Adrenal gland (tissue), 5 donors: ENCODE measurements at regions not wholly inside any gene's neighbourhood (a gene's known extent, or its start where the extent isn't known, plus 50 kb on each side); places are given as distances from the start of the nearest gene placed in this dataset.

Source experiments
- CTCF ChIP-seq, 6 experiments: fragments of 450-650 bp in 4 of 6; fragments of 200-600 bp in 2 of 6; sonication (generic) in 1 of 6; IDR thresholded peaks; 1 replicate in 5 of 6; 2 replicates in 1 of 6; pipeline versions ENCODE4 v1.5.1 to v1.8.0; 2016 to 2021; ENCODE audit warnings: antibody characterized with exemption in 6 of 6, mild to moderate bottlenecking in 2 of 6, moderate library complexity in 1 of 6
- POLR2A ChIP-seq, 2 donors: fragments of 450-650 bp; IDR thresholded peaks; one replicate each; pipeline ENCODE4 v1.6.1; 2017; ENCODE audit warnings: antibody characterized with exemption in 2 of 2, mild to moderate bottlenecking in 2 of 2, moderate library complexity in 1 of 2
- donor health status: DM: no; HTN: no; CAD: no.

GRCh38 chr3:148500881-148501280 lies 196.8 kb upstream of the AGTR1 start:
- TF ChIP-seq CTCF (IDR thresholded peaks at IDR 0.05) (no peak), POLR2A (IDR thresholded peaks at IDR 0.05) (no peak)
